GM19043 (cell line): ENCODE measurements at regions not wholly inside any gene's neighbourhood (a gene's known extent, or its start where the extent isn't known, plus 50 kb on each side); places are given as distances from the start of the nearest gene placed in this dataset.
"Not testable (repeated sequence)": the region's sequence is repeated elsewhere in the genome, so short reads cannot be mapped to it uniquely, and the experiment has no call there.

Source experiments
- ATAC-seq: cut with Tn5 transposase; IDR thresholded peaks from one replicate; pipeline ENCODE4 v1.9.1; 2021; ENCODE audit warnings: low read depth; ENCODE audit not compliant: unreplicated experiment

DNA sequence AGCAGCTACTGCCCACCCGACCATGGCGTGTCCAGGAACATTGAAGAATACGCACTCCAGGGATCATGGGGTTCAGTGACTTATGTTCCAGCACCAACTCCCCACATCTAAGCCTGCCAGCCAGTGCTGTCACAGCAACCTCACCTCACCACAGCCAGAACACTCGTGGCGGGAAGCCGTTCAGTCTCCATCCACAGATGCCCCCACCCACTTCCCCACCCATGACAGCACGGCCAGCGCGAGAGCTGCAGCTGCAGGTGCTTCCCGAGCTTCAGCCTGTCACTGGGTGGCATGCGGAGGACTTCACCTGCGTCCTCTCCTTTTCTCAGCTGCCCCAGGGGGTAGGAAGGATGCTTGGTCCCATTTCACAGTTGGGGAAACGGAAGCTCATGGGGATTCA is 50.3 kb downstream of the RBFOX3 start:
- no peak for ATAC-seq

DNA sequence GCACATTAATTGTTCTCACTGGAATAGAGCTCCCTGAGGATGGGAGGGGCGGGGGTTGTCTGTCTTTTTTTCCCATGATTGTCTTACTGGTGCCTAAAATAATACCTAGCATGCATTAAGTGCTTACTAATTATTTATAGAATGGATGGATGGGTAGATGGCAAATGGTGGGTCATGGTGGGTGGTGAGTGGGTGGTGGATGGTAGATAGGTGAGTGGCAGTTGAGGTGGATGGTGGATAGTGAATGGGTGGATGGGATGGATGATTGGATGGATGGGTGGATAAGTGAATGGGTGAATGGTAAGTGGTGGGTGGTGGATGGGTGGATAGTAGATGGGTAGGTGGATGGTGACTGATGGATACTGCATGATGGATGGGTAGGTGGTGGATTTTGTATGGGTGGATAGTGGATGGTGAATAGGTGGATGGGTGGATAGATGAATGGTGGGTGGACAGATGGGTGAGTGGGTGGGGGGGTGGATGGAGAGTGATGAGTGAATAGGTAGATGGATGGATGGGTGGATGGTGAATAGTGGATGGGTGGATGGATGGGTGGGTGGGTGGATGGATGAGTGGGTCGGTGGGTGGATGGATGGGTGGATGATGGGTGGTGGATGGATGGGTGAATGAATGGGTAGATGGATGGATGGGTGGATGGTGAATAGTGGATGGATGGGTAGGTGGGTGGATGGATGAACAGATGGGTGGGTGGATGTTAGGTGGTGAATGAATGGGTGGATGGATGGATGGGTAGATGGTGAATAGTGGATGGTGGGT is 51.6 kb downstream of the RBFOX3 start:
- ATAC-seq, result no peak

DNA sequence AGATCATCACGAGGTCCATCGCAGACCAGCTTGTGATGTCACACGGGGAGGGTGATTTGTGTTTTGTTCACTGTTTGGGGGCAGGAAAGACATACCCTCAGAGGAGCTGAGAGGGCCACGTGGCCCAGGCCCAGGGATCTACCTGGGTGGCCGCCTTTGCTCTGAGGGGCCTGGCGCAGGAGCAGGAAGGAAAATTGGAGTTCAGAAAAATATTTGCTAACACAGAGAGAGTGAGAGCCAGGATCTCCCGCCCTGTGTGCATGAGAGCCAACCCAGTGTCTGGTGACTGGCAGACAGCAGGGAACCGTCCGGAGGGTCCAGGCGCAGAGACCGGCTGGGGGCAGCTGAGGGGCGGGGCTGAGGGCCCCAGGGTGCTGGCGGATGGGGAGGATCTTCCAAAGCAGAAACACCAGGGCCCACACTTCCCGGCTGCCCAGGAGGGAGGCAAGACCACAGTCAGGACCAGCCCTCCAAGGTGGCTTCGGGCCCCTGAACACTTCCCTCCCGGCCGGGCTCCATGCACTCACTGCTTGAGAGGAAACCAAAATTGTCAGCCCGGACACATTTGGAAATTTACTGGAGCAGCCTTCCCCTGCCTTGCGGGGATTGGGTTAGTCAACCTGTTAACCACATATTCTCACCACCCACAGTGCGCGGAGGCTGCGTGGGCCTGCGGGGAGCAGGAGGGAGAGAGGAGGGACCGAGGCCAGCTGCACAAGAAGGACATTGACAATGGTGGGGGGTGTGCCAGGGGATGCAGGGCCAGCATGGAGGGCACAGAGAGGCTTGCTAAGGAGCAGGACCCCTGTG is 52.6 kb downstream of the RBFOX3 start:
- ATAC-seq, result no peak

DNA sequence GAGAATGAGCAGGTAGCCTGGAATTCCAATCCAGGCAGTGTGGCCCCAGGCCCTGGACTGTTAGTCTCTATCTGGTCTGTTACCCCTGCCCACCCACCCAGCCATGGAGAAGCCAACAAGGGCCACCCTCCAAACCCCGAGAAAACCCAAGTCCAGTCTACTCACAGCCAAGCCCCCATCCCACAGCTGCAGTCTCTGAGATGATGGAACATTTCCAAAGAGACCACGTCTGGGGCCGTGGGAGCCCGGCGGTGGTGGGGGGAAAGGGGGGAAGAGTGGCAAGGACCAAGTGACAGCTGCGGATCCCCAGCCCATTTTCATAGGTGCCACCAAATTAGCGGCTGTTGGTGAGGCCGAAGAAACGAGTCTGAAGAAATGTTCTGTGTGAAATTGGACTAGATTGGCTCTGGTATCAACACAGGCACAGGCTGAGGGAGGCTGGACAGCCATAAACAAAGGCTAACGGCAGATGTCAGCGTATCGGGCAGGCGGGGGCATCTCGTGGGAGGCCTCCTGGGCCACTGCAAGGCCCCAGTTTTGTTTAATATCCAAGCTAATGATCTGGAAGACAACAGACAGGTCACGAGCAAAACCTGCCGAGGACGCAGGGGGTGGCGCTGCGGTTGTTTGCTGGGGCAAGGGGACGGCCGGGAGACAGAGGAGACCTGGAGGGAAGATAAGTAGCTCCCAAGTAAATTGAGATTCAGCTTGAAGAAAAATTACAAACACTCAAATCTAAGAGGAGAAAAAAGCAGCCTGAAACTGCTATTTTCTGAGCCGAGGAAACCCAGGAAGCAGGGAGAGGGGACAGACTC is 53.4 kb downstream of the RBFOX3 start:
- no peak for ATAC-seq

GRCh38 chr17:79556271-79556670 is 54.6 kb downstream of the RBFOX3 start:
- no peak for ATAC-seq

GRCh38 chr17:79555543-79555942 is 55.3 kb downstream of the RBFOX3 start:
- no peak for ATAC-seq

- not testable (repeated sequence) for ATAC-seq
Observed at GRCh38 chr17:79554346-79554745, 56.5 kb downstream of the RBFOX3 start.

DNA sequence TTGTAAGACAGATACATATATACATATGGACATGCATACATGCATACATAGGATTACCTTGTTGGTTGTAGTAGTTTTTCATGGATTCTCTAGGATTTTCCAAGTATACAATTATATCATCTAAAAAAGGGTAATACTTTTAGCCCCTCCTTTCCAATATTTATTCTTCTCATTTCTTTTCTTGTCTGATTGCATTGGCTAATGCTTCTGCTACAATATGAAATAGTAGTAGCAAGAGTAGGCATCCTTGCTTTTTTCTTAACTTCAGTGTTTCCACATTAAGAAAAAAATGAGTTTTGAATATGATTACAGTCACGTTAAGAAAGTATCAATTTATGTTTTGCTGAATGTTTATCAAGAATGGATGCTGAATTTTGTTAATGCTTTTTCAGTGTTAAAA is 58.0 kb downstream of the RBFOX3 start:
- ATAC-seq, result no peak

DNA sequence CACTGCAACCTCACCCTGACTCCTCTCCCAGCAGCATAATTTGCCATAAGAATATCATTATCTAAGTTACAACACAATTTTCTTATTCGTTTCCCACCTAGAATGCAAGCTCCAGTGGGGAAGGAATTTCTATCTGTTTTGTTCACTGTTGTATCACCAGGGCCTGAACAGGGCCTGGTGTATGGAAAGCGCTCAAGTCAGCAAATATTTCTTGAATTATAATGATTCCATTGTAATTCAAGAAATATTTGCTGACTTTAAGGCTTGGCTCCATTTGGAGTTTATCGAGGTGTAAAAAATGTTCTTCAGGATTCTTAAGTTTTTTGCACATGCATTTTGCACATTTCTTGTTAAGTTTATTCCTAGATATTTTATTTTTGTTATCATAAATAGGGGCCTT is 58.4 kb downstream of the RBFOX3 start:
- ATAC-seq, result no peak

- no peak for ATAC-seq
Observed at GRCh38 chr17:79549141-79549915, 61.5 kb downstream of the RBFOX3 start.

- no peak for ATAC-seq
Observed at GRCh38 chr17:79548116-79548515, 62.7 kb downstream of the RBFOX3 start.

DNA sequence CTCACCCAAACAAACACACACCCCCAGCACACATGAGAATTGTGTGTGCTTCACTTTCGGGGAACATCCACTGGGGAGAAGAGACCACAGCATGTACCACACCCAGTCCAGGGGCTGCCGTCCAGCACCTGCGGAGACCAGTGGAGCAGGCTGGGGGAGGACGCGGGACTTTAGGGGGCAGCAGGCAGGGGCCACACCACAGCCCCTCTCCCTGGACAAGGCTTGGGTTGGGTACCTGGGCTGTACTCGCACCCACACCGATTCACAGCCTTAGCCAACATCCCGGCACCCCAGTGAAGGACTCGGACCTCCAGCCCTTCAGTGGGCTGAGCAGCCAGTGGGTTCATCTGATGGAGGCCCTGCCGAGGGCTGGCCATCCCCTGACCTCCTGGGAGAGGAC is 63.3 kb downstream of the RBFOX3 start:
- no peak for ATAC-seq

- not testable (repeated sequence) for ATAC-seq
Observed at GRCh38 chr17:79547171-79547570, 63.7 kb downstream of the RBFOX3 start.

GRCh38 chr17:79546386-79546785 is 64.5 kb downstream of the RBFOX3 start:
- ATAC-seq, result no peak

- no peak for ATAC-seq
Observed at GRCh38 chr17:79545251-79546005, 65.4 kb downstream of the RBFOX3 start.

GRCh38 chr17:79544142-79544914 is 66.5 kb downstream of the RBFOX3 start:
- ATAC-seq, result no peak

GRCh38 chr17:79543531-79543930 is 67.3 kb downstream of the RBFOX3 start:
- ATAC-seq, result no peak

GRCh38 chr17:79542718-79543117 is 68.1 kb downstream of the RBFOX3 start:
- no peak for ATAC-seq
